HPDE6-E6E7 (cell line): ENCODE measurements at regions not wholly inside any gene's neighbourhood (a gene's known extent, or its start where the extent isn't known, plus 50 kb on each side); places are given as distances from the start of the nearest gene placed in this dataset.
"Not testable (repeated sequence)": the region's sequence is repeated elsewhere in the genome, so short reads cannot be mapped to it uniquely, and the experiment has no call there.

Experiments used
- DNase-seq: peaks from one replicate; pipeline ENCODE4 v3.0.0; 2011; ENCODE audit warnings: missing footprints; ENCODE audit errors: extremely low spot score

DNA sequence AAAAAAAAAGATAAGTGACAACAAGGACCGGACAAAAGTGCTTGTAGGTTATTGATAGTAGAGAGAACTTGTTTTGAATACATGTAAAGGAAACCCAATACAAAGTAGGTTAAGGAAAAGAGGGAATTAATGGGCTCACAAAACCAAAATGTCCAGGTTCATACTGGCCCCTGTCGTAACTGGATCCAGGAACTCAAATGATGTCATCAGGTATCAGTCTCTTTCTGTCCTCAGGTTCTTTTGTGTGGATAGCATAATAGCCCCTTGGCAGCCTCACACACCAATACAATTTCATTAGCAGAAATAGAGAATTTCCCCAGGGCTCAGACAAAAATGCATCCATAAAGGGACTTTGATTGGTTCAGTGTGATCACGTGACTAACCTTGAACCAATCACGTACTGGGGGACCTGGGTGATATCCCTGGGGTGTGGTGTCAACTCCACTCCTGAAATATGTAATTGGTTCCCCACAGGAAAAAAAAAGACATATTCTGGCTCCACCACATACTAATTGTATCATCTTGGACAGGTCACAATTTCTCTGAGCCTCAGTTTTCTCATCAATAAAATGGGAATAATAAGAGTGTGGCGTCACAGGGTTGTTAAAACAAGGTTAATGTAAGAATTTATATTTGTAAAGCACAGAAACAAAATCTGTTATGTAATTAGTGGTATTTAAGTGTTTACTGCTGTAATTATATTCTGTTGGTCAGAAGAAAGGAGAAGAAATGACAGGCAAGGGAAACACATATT, 174.8 kb downstream of the PDGFRA start:
- no peak for DNase-seq

DNA sequence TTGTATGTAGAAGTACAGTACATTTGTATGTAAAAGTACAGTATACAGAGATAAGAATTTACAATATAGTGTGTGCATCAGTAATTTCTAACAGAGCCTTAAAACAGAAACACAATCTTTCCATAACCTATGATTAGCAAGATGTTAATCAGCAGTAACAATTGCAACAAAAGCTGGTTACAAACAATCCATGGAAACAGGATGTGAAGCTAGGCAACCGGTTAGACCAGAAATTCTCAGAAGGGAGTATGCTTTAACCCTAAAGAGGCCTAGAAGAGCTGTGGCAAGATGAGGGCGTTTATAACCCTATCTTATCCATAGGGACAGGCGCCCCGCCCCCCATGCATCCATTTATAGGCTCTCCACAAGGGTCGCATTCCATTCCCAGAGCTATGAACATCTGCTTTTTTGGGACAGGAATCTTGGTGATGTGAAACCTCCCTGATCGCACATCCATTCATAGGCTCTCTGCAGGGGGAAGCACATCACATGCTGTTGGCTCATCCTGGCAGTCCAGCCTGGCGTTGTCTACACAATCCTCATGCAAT, 180.3 kb downstream of the PDGFRA start:
- DNase-seq = not testable (repeated sequence)

DNA sequence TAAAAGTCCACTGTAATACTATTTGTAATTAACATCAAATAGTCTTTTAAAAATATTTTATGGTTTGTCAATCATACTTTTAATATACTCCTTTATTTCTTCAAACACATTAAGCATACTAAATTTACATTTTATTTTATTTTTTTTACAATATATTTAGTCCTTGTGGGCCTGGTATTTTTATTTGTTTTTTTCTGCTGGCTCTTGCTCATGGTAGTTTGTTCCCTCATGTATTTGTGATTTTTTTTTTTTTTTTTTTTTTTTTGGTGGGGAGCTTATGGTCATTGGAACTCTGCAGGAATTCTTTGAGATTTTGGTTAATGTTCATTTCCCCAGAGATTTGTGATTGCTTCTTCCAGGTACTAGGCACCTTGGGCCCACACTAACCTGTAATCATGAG, 185.5 kb downstream of the PDGFRA start:
- DNase-seq = no peak

DNA sequence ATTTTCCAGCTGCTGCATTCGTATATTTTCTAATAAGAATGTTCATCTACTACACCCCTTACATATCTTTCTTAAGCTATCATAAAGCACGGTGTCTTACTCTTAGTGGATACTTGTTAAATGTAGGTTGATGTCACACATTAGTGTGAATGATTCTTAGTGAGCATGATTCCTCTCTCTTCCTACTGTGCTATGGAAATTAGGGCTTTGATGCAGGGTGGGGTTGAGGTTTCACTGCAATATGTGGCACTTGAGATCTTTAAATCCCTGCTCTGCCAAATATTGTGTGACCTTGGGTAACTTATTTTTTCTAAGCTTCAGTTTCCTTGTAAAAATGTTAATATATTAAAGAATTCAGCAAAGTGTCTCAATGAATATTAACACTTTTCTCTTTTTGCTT, 188.4 kb downstream of the PDGFRA start:
- DNase-seq = no peak

DNA sequence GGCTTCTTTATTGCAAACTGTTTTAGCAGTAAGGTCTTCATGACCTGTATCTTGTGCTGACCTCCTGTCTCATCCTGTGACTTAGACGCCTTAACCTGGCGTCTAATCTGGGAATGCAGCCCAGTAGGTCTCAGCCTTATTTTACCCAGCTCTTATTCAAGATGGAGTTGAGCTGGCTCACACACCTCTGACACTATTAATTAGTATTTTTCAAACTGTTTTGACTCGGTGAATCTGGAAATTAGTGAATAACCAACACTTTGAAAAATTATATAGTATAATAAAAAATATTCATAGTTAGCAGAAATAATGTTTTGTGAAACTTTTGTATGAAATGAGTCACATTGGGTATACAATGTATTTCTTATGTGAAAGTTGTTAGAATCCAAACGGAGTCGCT, 189.4 kb downstream of the PDGFRA start:
- no peak for DNase-seq

DNA sequence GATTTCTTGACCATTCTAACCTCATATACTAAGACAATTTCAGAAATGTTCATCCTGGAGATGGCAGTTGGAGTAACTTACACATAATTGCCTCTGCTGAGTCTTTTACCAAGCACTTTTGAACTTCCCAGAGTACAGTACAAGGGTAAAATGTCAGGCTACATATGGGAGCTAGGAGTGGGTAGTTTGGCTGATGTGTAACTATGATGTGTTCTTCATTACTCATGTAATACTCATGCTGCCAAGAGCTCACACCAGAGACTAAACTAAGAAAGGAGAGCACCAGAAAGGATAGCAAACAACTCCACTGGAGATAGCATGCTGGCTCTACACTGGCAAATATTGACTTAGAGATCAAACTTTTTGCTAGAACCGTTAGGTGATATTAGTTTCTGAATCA, 194.0 kb downstream of the PDGFRA start:
- no peak for DNase-seq

DNA sequence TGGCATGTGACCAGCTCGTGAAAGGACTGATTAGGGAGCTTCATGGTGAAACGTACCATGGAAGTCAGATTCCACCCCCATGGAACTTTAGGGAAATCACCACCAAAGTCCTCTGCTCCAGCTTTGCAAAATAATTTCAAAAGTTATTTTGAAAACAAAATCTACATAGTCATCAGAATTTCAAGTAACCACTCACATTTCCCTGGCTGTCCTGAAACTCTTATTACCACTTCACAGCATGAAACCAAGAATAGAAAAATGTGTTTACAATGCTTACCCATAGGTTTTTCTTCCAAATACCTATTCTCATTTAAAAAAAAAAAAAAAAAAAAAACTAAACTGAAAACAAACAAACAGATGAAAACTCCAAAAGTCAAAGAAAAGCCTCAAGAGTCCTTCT, 198.7 kb downstream of the PDGFRA start:
- no peak for DNase-seq

DNA sequence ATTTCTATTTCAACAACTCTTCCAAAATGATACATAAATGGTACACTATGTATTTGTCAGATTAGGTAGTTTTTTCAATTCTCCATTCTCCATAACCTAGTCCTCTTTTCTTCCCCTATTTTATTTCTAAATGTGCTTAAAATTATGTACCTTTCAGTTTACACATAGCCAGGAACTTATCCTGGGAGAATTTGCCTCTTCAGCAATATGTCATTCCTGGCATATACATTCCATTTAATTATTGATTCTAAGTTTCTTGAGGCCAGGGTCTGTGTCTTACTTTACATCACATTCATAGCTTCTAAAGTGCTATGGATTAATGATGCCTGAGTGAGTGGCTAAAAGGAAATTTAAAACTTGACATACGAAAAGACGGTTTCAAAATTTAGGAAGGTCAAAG, 199.8 kb downstream of the PDGFRA start:
- DNase-seq = no peak

DNA sequence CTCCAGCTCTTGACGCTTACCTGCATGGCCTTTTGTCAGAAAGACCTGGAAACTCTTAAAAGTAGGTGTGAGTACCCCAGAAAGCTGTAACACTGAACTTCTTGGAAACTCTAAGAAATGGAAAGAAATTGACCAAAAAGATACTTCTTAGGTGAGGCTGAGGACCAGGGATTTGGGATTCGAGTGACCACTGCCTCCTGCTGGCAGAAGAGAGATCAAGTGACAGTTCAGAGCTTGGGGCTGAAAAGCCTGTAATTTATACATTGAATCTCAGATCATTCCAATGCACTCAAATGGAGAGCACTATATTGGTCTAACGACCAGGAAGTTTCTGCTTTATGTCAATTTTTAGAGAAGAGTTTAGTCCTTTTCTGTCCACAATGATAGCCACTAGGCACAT, 204.6 kb downstream of the PDGFRA start:
- DNase-seq = no peak

DNA sequence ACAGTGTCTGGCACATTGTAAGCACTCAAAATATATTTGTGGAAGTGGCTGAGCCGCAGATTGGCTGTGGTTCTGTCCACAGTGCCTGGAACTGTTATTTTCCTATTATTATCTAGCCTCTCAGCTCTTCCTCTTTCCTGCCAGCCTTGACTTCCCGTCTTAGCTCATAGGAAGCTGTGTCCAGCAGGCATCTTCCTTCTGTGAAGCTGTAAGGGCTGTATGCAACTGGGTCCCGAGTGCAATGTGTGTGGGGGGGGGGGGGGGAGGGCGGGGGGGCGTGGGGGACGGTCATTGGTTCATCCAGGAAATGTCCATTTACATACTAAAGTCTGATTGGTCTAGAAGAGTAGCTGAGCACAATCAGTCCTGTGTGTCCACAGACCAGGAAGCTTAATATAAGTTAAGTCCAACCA, 210.7 kb downstream of the PDGFRA start:
- DNase-seq = no peak

DNA sequence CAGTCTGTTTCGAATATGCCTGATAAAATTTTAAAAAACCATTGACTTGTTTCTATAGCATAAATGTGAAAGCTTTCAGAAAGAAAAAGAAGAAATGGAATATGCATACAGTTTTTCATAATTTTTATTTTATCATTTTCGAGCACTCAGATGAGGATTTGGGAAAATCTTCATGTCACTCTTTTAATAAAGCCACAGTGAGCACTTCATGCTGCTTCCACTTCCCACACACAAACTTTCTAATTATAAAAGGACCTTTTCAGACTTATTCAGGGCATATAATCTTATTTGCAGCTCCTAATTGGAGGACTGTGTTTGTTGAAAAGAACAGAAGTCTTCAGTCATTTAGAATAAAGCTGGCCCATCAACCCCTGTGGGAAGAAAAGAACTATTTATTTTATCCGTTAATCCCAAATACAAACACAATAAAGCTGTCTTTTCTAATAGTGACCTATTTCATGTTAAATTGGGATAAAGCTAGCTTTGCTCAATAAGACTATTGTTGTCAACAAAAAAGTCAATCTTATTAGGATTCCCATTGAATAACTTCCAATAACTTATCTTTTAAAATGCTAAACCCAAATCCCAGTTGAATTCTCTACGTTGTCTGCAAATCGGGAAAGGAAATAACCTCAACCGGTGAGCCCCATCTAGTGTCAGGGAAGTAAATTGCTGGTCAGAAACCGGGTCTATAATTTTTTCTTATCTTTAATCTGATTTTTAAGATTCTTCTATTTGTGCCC, 211.5 kb downstream of the PDGFRA start:
- DNase-seq = peak; percentile 16

DNA sequence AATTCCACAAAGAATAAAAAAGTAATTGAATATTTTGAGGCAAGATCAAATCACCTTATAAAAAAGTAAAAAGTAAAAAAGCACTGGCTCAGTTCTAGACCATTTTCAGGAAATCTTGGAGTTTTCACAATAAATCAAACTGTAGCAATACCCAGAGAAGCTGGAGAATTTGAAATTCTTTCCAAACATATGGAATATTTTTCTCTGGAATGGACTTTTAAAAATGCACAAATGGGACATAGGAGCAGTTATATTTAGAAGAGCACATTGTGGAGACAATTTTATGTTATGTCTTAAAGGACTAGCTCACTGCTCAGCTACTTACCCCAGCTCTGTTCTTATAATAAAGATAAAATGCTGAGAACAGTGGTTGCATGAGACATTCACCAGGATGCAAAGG, 211.9 kb upstream of the KIT start:
- DNase-seq = no peak

DNA sequence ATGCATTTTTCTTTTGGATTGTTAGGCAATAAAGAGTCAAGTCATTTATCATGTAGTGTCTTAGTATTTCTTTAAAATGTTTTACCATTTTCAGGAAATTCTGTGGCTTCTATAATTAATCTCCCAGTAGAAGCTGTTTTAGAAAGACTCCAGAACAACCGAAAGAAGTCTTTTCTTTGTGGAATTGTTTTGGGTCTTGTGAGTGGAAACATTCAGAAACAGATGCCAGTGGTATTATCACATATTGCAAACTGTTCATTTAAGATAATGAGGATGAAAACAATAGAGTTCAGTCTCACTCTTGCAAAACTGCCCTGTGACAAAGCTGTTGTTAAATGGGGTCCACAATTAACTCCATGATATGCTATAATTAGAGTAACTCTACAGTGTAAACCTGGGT, 211.2 kb upstream of the KIT start:
- no peak for DNase-seq

DNA sequence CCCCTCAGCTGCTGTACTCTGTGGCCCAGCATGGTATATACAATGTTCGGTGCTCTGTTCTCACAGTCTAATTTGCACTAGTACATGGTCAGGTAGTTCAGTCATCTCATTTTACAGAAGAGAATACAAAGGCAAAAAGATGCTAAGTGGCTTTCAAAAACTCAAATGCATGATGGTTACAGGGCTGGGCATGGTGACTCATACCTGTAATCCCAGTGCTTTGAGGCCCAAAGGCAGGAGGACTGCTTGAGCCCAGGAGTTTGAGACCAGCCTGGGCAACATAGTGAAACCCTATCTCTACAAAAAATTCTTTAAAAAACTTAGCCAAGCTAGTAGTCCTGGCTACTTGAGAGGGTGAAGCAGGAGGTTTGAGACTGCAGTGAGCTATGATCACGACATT, 210.5 kb upstream of the KIT start:
- DNase-seq = no peak

DNA sequence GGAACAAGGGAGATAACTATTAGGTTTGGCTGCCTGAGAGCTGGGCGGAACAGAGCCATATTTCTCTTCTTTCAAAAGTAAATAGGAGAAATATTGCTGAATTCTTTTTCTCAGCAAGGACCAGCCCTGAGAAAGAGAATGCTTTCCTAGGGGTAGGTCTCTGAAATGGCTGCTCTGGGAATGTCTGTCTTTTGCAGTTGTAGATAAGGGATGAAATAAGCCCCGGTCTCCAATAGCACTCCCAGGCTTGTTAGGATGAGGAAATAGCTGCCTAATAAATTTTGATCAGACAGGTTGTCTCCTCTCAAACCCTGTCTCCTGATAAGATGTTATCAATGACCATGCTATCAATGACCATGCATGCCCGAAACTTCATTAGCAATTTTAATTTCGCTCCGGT, 207.8 kb upstream of the KIT start:
- no peak for DNase-seq

DNA sequence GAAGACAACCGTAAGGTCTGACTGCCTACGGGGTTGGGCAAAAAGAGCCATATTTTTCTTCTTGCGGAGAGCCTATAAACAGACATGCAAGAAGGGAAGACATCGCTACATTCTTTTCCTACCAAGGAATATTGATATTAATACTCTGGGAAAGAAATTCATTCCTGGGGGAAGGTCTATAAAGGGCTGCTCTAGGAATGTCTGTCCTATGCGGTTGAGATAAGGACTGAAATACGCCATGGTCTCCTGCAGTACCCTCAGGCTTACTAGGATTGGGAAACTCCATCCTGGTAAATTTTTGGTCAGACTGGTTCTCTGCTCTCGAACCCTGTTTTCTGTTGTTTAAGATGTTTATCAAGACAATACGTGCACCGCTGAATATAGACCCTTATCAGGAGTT, 190.8 kb upstream of the KIT start:
- DNase-seq = not testable (repeated sequence)

DNA sequence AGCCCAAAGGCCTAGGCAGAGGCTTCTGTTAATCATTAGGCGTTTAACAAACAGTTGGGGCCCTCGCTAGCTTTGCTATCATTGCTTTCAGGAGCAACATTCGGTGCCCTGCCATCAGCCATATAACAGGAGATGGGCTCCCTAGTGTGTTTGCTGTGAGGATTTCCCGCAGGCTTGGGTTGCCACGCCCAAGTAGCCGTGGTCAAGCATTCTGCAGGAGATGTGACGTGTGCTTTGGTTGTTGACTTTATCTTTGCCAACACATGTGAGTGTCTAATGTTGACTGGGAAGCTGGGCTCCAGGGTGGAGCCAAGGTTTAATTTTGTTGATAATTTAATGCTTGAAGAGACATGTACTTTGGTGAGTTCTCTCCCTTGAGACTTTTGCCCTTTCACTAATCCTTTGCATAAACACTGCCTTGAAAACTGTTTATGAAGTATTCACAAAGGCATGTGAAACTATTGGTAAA, 184.6 kb upstream of the KIT start:
- DNase-seq = no peak

DNA sequence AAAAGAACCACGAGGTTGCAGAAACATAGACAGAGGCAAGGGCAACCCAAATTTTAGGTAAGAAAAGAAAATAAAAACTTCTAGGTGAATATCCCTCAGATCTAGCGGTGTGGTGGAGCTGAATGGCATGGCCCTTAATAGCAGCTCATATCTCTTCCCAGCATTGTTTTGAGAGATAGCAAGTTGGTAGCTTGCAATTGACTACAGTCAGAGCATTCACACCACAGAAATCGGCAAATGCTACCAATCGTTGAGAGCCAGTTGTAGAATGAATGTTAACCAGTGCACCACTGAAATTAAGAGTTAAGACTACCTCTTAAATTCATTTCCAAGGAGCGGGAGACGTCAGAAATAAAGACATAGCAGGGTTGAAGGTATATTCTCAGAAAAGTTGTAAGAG, 184.0 kb upstream of the KIT start:
- no peak for DNase-seq

DNA sequence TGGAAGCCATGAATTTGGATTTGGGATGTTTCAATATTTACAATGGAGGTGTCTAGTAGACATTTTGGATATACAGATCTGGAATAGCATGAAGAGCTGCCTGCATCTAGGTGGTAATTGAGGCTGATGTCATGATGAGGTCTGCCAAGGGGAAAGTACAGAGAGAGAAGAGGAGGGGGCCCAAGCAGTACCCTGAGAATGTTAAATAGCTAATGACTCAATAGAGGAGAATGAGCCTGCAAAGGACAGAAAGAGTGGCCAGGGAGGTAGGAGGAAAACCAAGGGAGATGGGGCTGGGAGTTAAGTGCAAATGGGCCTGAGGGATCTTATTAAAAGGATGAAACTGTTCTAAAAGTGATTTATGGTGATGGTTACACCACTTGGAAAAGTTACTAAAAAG, 182.2 kb upstream of the KIT start:
- no peak for DNase-seq

DNA sequence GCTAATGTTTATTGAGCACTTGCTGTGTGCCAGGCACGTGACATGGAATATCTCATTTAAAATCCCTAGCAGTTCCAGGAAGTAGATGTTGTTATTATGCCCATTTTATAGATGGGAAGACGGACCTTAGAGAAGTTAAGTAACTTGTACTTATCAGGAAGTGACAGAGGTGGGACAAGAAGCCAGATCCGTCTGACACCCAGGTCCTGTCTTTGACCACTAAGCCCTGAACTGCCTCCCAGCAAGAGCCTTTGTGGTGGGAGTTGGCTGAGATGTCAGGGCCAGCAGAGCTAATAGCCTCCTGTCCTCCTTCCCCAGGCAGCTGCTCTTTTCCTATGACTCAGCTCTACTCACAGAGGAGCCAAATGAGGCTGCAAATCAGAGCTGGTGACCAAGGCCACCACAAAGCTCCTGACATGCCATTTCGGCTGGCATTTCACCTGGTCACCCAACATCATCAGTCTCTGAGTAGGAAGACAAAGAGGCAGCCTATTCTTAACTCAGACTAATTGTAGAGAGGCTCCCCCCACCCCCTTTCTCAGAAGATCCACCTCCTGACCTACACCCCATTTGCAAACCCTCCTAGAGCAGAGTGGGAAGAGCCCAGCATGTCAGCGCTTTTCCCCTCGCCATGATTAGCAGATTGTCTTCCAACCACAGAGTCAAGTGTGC, 175.1 kb upstream of the KIT start:
- DNase-seq = no peak

DNA sequence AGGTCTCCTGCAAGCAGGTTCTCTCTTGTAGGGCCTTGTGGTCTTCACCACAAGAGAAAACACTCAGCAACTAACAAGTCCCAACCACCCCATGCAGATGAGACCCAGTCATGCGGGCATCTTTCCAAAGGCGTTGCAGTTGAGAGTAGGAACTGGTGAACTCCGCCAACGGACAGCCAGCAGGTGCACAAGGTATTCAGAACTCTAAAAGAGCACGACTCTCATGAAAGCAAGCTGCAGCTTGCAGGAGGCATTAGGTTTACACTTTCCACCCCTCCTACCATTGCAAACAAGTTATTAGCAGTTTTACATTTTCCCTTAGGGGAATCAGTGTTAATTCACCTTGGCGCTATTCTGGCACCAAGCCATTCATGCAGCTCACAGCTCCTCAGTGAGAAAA, 173.4 kb upstream of the KIT start:
- peak; percentile 81 for DNase-seq

DNA sequence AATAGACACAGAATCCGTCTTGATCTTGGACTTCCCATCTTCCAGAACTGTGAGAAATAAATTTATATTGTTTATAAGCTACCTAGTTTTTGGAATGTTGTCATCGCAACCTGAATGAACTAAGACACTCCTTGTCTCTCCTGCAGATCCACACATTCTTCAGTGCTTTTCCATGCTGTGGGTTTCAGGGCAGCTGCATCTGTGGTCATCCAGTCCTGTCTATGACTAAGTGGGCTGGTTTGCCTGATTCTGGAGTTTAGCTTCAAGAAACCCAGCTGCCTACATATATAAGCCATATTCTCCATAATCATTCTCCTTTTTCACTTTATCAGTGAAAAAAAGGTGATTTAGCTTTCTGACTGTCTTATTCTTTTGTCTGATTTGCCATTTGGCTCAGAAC, 170.3 kb upstream of the KIT start:
- DNase-seq = no peak

DNA sequence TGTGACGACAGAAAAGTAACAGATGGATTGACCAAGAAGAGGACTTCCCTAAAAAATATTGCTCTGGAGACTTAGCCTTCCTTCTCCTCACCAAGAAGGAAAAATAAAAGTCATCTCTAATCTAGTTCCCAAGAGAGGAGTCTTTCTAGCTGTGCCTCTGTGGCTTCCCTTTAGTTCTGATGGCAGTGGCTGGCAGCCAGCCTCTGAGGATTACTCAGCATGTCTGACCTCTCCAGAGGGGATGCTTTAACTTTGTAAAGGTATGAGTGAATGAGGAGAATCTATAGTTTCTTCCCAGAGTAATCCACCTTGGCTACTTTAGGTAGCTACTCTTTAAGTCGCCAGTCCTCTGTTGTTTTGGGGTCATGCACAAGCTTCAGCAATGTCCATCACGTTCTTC, 163.9 kb upstream of the KIT start:
- DNase-seq = no peak
